ENCODE measurements at regions not wholly inside any gene's neighbourhood (a gene's known extent, or its start where the extent isn't known, plus 50 kb on each side); places are given as distances from the start of the nearest gene placed in this dataset.

- TF ChIP-seq CTCF (IDR thresholded peaks at IDR 0.05) (no peak), POLR2A (IDR thresholded peaks at IDR 0.05) (no peak), POLR2AphosphoS5 (IDR thresholded peaks at IDR 0.05) (no peak), EP300 (IDR thresholded peaks at IDR 0.05) (no peak)
These were observed 125.8 kb upstream of the NFIA start for GRCh38 chr1:60956520-60956919.
